Smooth muscle cell (in vitro differentiated cells): ENCODE measurements at regions not wholly inside any gene's neighbourhood (a gene's known extent, or its start where the extent isn't known, plus 50 kb on each side); places are given as distances from the start of the nearest gene placed in this dataset.

Source experiments
- DNase-seq: peaks from one replicate; lab custom pipeline; 2025; ENCODE audit not compliant: unreplicated experiment; lab: John Stamatoyannopoulos, UW
- H2AFZ ChIP-seq: fragments of 200-600 bp; sonication (generic); 2 replicates; pipeline ENCODE4 v1.6.0; 2016; ENCODE audit warnings: antibody characterized with exemption, low read depth, mild to moderate bottlenecking
- H3F3A ChIP-seq: fragments of 200-600 bp; sonication (generic); 2 replicates; pipeline ENCODE4 v1.6.0; 2017; ENCODE audit warnings: antibody characterized with exemption, low read depth
- H3K27ac ChIP-seq: fragments of 200-600 bp; sonication (generic); 2 replicates; pipeline ENCODE4 v1.5.1; 2016; ENCODE audit warnings: low read depth, mild to moderate bottlenecking
- H3K27me3 ChIP-seq: fragments of 200-600 bp; sonication (generic); 2 replicates; pipeline ENCODE4 v1.6.1; 2016; ENCODE audit warnings: low read depth, mild to moderate bottlenecking
- H3K36me3 ChIP-seq: fragments of 200-600 bp; sonication (generic); 2 replicates; pipeline ENCODE4 v1.5.1; 2016; ENCODE audit warnings: low read depth
- H3K4me1 ChIP-seq: fragments of 200-600 bp; sonication (generic); 2 replicates; pipeline ENCODE4 v1.5.1; 2016; ENCODE audit warnings: low read depth
- H3K4me2 ChIP-seq: fragments of 200-600 bp; sonication (generic); 2 replicates; pipeline ENCODE4 v1.6.0; 2016; ENCODE audit warnings: mild to moderate bottlenecking
- H3K4me3 ChIP-seq: fragments of 200-600 bp; sonication (generic); 2 replicates; pipeline ENCODE4 v1.5.1; 2016; ENCODE audit warnings: mild to moderate bottlenecking
- H3K79me2 ChIP-seq: fragments of 200-600 bp; sonication (generic); 2 replicates; pipeline ENCODE4 v1.6.0; 2016; ENCODE audit warnings: low read depth, mild to moderate bottlenecking
- H3K9ac ChIP-seq: fragments of 200-600 bp; sonication (generic); 2 replicates; pipeline ENCODE4 v1.6.0; 2016; ENCODE audit warnings: low read depth
- H3K9me3 ChIP-seq: fragments of 200-600 bp; sonication (generic); replicated peaks from 2 replicates; pipeline ENCODE4 v1.5.1; 2016; ENCODE audit warnings: low read depth
- H4K20me1 ChIP-seq: fragments of 200-600 bp; sonication (generic); 2 replicates; pipeline ENCODE4 v1.6.0; 2016; ENCODE audit warnings: low read depth
- CTCF ChIP-seq: fragments of 200-600 bp; sonication (generic); IDR thresholded peaks from 2 replicates; pipeline ENCODE4 v1.5.1; 2017; ENCODE audit warnings: borderline replicate concordance, mild to moderate bottlenecking, antibody characterized with exemption; ENCODE audit not compliant: insufficient read depth, poor library complexity, severe bottlenecking
- WGBS: methylation state at CpG from one replicate; pipeline ENCODE4 v1.1.7; 2016; ENCODE audit warnings: low lambda C conversion rate; 5-methylcytosine and 5-hydroxymethylcytosine counted together

GRCh38 chr3:87069021-87069420, 78.1 kb upstream of the VGLL3 start:
- no peak overlapping the region for H3K4me3 ChIP-seq
- H3K4me1 ChIP-seq = no peaks in the 10 kb centered on the region
- H3F3A ChIP-seq = no peaks in the 10 kb centered on the region
- H4K20me1 ChIP-seq = no peaks in the 10 kb centered on the region
- no peaks in the 10 kb centered on the region for H3K36me3 ChIP-seq
- no peak overlapping the region for H3K4me2 ChIP-seq
- no peaks in the 10 kb centered on the region for H3K9me3 ChIP-seq
- 94% methylated on average over 5 of the region's 5 CpGs for WGBS
- no peak for DNase-seq
- no peak overlapping the region for H3K9ac ChIP-seq
- H3K79me2 ChIP-seq = no peaks in the 10 kb centered on the region
- H2AFZ ChIP-seq = no peak overlapping the region
- no peaks in the 10 kb centered on the region for H3K27me3 ChIP-seq
- H3K27ac ChIP-seq = no peak overlapping the region
- TF ChIP-seq CTCF = no peak

GRCh38 chr3:87062685-87063084, 71.7 kb upstream of the VGLL3 start:
- H3K4me2 ChIP-seq = no peak overlapping the region
- 86% methylated on average over 3 of the region's 3 CpGs for WGBS
- TF ChIP-seq CTCF = no peak

GRCh38 chr3:87057474-87057873, 66.5 kb upstream of the VGLL3 start:
- H2AFZ ChIP-seq = no peak overlapping the region
- no peak overlapping the region for H3K9ac ChIP-seq
- no peak overlapping the region for H3K27ac ChIP-seq
- H3K36me3 ChIP-seq = no peaks in the 10 kb centered on the region
- H3K4me3 ChIP-seq = no peak overlapping the region
- no peaks in the 10 kb centered on the region for H4K20me1 ChIP-seq
- H3K4me1 ChIP-seq = no peaks in the 10 kb centered on the region
- no peaks in the 10 kb centered on the region for H3F3A ChIP-seq
- H3K79me2 ChIP-seq = no peaks in the 10 kb centered on the region
- H3K4me2 ChIP-seq = no peak overlapping the region
- no peak for TF ChIP-seq CTCF
- no peaks in the 10 kb centered on the region for H3K9me3 ChIP-seq
- 71% methylated on average over 1 of the region's 1 CpG for WGBS
- DNase-seq = no peak
- H3K27me3 ChIP-seq = no peaks in the 10 kb centered on the region

More at GRCh38 chr3:87062685-87063084, 71.7 kb upstream of the VGLL3 start:
- Histone ChIP-seq H3K4me1 (no peaks in the 10 kb centered on the region), H3K9ac (no peak overlapping the region), H3K36me3 (no peaks in the 10 kb centered on the region), H3K9me3 (no peaks in the 10 kb centered on the region), H3K4me3 (no peak overlapping the region), H3F3A (no peaks in the 10 kb centered on the region), H2AFZ (no peak overlapping the region), H3K27ac (no peak overlapping the region), H4K20me1 (no peaks in the 10 kb centered on the region), H3K79me2 (no peaks in the 10 kb centered on the region), H3K27me3 (no peaks in the 10 kb centered on the region)
- no peak for DNase-seq

- Histone ChIP-seq H3K27ac (no peak overlapping the region), H3K4me3 (no peak overlapping the region), H3K27me3 (no peaks in the 10 kb centered on the region), H3K4me1 (no peaks in the 10 kb centered on the region), H3F3A (no peaks in the 10 kb centered on the region), H3K79me2 (no peaks in the 10 kb centered on the region), H3K9ac (no peak overlapping the region), H3K9me3 (no peaks in the 10 kb centered on the region), H3K4me2 (no peak overlapping the region), H4K20me1 (no peaks in the 10 kb centered on the region), H2AFZ (no peak overlapping the region), H3K36me3 (no peaks in the 10 kb centered on the region)
- TF ChIP-seq CTCF = no peak
- DNase-seq = no peak
Measured at GRCh38 chr3:87053553-87053952, 62.6 kb upstream of the VGLL3 start.
